ENCODE measurements at regions not wholly inside any gene's neighbourhood (a gene's known extent, or its start where the extent isn't known, plus 50 kb on each side); places are given as distances from the start of the nearest gene placed in this dataset.

DNA sequence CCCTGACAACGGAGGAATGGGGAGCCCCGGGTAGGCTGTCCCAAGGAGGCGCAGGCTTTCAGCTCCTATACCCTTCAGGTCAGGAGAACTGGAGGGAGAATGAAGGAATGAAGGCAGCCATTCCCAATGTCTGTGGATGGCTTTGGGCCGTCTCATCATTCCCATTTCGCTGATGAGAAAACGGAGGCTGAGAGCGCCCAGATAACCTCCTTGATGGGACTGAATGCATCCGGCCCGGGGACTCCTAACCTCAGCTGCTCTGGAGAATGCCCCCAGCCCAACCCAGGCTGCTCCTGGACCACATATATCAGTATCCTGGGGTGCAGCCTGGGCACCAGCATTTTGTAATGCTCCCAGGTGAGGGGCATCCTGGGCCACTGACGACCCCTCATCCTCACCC is 52.6 kb upstream of the RNU6ATAC start:
- 92 to 94% methylated on average over 10 of the region's 10 CpGs for WGBS, 2 donors
- DNase-seq (ENCODE audit: low spot score in 2 of 2) = peak in 1 of 2 donors; percentile 80
- TF ChIP-seq, protein P1, sequence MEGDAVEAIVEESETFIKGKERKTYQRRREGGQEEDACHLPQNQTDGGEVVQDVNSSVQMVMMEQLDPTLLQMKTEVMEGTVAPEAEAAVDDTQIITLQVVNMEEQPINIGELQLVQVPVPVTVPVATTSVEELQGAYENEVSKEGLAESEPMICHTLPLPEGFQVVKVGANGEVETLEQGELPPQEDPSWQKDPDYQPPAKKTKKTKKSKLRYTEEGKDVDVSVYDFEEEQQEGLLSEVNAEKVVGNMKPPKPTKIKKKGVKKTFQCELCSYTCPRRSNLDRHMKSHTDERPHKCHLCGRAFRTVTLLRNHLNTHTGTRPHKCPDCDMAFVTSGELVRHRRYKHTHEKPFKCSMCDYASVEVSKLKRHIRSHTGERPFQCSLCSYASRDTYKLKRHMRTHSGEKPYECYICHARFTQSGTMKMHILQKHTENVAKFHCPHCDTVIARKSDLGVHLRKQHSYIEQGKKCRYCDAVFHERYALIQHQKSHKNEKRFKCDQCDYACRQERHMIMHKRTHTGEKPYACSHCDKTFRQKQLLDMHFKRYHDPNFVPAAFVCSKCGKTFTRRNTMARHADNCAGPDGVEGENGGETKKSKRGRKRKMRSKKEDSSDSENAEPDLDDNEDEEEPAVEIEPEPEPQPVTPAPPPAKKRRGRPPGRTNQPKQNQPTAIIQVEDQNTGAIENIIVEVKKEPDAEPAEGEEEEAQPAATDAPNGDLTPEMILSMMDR (IDR thresholded peaks at IDR 0.05) = no peak
- TF ChIP-seq POLR2A (IDR thresholded peaks at IDR 0.05) = no peak
- intact Hi-C loops (cut with DNase I; ENCODE audit: low total_unique reads) = no loop called here
- H3K4me3 ChIP-seq (ENCODE audit: low read depth, poor library complexity, severe bottlenecking) = no peak overlapping the region

DNA sequence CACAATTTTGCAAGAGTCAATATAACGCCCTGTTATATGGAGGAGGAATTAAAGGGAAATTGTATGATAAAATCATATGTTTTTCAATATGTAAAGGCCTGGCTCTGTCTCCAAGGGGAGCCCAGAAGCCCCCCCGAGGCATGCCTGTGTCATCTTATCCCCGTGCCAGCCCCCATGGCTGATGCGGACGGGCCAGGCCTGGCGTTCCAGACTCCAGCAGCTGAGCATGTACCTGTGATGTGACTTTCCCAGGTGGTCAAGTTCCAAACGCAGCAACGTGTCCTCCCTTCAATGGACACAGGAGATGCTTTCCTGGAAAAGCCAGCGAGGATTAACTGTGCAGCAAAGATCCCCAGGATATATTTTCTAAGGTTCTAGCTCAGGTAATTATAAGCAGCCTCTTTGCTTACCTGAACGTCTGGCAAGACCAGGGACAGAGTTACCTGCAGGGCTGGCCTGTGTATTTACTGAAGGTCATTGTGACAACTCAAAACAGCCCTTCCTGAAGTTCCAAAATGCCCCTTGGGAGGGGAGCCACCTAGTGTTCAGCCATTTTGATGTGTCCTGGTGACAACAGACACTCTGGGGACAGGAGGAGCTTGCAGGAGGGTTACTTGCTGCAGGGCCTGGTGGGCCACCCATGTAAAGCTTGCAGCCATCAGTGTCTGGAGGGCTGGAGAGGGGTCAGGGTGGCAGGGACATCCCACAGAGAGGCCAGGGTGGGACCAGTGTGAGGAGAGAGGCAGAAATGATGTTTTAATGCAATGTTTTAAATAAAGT is 53.3 kb upstream of the RNU6ATAC start:
- intact Hi-C loops (cut with DNase I; ENCODE audit: low total_unique reads) = no loop called here
- no peak overlapping the region for H3K4me3 ChIP-seq (ENCODE audit: low read depth, poor library complexity, severe bottlenecking)
- 91 to 92% methylated on average over 10 of the region's 10 CpGs for WGBS, 2 donors
- no peak for TF ChIP-seq POLR2A (IDR thresholded peaks at IDR 0.05)
- DNase-seq (ENCODE audit: low spot score in 2 of 2) = peak in 1 of 2 donors; percentile 81

DNA sequence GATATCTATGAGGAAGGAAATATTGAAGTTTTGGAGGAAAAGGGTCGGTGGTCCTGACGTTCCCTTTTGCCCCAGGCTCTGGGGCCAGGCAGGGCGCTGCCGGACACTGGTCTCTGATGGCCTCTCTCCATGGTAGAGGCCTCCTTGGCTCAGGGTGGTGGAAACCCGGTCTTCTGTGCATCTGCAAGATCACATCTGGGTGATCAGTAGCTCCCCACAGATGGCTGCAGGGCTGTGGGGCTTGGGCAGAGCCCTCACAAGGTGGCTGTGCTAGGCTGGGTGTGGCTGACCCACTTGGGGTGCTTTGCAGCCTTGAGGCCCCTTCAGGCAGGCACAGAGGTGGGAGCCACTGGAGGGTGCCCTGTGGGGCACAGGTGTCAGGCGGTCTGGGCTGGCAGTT is 53.9 kb upstream of the RNU6ATAC start:
- DNase-seq (ENCODE audit: low spot score in 2 of 2) = peak in 1 of 2 donors; percentile 76
- no peak overlapping the region for H3K4me3 ChIP-seq (ENCODE audit: low read depth, poor library complexity, severe bottlenecking)
- TF ChIP-seq, protein P1 (IDR thresholded peaks at IDR 0.05) = no peak
- no peak for TF ChIP-seq POLR2A (IDR thresholded peaks at IDR 0.05)
- WGBS, 2 donors = 89 to 90% methylated on average over 6 of the region's 6 CpGs
- intact Hi-C loops (cut with DNase I; ENCODE audit: low total_unique reads) = no loop called here

DNA sequence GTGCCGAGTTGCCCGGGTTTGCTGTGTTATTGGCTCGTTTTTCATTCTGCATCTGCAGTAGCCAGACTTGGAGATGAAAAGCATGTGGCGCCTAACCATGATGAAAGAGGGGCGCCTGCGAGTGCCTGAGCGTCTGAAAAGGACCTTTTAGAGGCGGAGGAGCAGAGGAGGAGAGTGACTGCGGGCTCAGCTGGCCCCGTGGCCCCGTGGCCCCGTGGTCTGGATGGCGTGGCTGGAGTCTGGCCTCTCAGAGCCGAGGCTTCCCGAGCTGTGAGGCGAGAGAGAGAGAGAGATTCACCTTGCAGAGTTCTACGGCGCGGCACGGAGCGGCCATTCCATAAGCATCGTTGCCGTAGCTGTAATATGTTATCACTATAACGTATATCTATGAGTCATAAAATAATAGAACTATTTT is 55.3 kb upstream of the RNU6ATAC start:
- WGBS, 2 donors = 74 to 80% methylated on average over 24 of the region's 24 CpGs
- TF ChIP-seq POLR2A (IDR thresholded peaks at IDR 0.05) = no peak
- TF ChIP-seq, protein P1 (IDR thresholded peaks at IDR 0.05) = no peak
- peak in 1 of 2 donors; percentile 52 for DNase-seq (ENCODE audit: low spot score in 2 of 2)
- no peak overlapping the region for H3K4me3 ChIP-seq (ENCODE audit: low read depth, poor library complexity, severe bottlenecking)
- intact Hi-C loops (cut with DNase I; ENCODE audit: low total_unique reads) = no loop called here

DNA sequence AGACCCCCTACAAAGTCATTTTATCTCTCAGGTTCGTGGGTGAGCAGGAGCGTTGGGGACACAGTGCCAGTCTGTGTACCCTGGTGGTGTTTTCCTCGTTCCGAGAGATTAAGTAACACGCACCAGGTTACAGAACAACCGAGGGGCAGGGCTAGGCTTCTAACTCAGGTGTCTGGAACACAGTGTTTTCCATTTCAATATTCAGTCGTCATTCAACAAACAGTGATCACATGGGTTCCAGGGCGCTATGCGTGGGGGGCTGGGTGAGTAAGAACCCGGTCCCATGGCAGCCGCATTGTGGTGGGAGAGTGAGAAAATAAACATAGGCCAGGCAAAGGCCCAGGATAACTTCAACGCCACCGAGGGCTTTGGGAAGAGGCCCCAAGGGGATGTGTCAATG is 55.9 kb upstream of the RNU6ATAC start:
- TF ChIP-seq, protein P1 (IDR thresholded peaks at IDR 0.05) = no peak
- TF ChIP-seq POLR2A (IDR thresholded peaks at IDR 0.05) = no peak
- no peak overlapping the region for H3K4me3 ChIP-seq (ENCODE audit: low read depth, poor library complexity, severe bottlenecking)
- DNase-seq (ENCODE audit: low spot score in 2 of 2) = peak in 1 of 2 donors; percentile 76
- 86 to 90% methylated on average over 13 of the region's 13 CpGs for WGBS, 2 donors
- intact Hi-C loops (cut with DNase I; ENCODE audit: low total_unique reads) = no loop called here

DNA sequence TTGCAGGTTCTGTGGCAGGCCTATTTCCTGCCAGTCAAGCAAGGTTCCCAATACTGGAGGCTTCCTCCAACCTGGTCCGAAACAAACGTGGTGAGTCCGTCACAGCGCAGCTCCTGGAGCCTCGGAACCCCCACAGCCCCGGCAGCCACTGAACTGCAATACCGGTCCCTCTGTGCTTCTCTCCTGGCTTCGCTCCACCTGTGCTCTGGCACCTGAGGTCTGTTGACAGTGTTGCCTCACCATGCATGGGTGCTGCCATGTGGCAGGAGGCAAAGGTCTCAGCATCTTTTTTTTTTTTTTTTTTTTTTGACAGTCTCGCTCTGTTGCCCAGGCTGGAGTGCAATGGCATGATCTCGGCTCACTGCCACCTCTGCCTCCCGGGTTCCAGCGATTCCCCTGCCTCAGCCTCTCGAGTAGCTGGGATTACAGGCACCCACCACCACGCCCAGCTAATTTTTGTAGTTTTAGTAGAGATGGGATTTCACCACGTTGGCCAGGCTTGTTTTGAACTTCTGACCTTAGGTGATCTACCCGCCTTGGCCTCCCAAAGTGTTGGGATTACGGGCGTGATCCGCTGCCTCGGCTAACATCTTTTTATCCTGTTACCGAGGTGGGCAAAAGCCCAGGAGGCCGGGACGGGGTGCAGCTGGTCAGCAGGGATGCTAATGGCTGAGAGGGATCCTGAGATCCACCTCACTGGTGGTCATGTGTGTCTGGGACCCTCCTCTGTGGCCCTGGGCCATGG is 57.1 kb upstream of the RNU6ATAC start:
- no peak for TF ChIP-seq POLR2A (IDR thresholded peaks at IDR 0.05)
- TF ChIP-seq, protein P1 (IDR thresholded peaks at IDR 0.05) = no peak
- no peak overlapping the region for H3K4me3 ChIP-seq (ENCODE audit: low read depth, poor library complexity, severe bottlenecking)
- 77 to 78% methylated on average over 23 of the region's 23 CpGs for WGBS, 2 donors
- DNase-seq (ENCODE audit: low spot score in 2 of 2) = no peak
- intact Hi-C loops (cut with DNase I; ENCODE audit: low total_unique reads) = no loop called here
